ENCODE measurements at regions not wholly inside any gene's neighbourhood (a gene's known extent, or its start where the extent isn't known, plus 50 kb on each side); places are given as distances from the start of the nearest gene placed in this dataset.

GRCh38 chr2:128813352-128814034 lies 494.8 kb upstream of the HS6ST1 start:
- TF ChIP-seq, protein P1, sequence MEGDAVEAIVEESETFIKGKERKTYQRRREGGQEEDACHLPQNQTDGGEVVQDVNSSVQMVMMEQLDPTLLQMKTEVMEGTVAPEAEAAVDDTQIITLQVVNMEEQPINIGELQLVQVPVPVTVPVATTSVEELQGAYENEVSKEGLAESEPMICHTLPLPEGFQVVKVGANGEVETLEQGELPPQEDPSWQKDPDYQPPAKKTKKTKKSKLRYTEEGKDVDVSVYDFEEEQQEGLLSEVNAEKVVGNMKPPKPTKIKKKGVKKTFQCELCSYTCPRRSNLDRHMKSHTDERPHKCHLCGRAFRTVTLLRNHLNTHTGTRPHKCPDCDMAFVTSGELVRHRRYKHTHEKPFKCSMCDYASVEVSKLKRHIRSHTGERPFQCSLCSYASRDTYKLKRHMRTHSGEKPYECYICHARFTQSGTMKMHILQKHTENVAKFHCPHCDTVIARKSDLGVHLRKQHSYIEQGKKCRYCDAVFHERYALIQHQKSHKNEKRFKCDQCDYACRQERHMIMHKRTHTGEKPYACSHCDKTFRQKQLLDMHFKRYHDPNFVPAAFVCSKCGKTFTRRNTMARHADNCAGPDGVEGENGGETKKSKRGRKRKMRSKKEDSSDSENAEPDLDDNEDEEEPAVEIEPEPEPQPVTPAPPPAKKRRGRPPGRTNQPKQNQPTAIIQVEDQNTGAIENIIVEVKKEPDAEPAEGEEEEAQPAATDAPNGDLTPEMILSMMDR (IDR thresholded peaks at IDR 0.05; ENCODE audit: low read depth, low read length, poor library complexity, severe bottlenecking): no peak
- no peak for TF ChIP-seq EZH2phosphoT487 (IDR thresholded peaks at IDR 0.05; ENCODE audit: borderline replicate concordance, low read length)

Measured in DOHH2 (cell line).